HG03196 (cell line): ENCODE measurements at regions not wholly inside any gene's neighbourhood (a gene's known extent, or its start where the extent isn't known, plus 50 kb on each side); places are given as distances from the start of the nearest gene placed in this dataset.

Experiments used
- ATAC-seq: cut with Tn5 transposase; IDR thresholded peaks from one replicate; pipeline ENCODE4 v1.9.1; 2021; ENCODE audit not compliant: unreplicated experiment

DNA sequence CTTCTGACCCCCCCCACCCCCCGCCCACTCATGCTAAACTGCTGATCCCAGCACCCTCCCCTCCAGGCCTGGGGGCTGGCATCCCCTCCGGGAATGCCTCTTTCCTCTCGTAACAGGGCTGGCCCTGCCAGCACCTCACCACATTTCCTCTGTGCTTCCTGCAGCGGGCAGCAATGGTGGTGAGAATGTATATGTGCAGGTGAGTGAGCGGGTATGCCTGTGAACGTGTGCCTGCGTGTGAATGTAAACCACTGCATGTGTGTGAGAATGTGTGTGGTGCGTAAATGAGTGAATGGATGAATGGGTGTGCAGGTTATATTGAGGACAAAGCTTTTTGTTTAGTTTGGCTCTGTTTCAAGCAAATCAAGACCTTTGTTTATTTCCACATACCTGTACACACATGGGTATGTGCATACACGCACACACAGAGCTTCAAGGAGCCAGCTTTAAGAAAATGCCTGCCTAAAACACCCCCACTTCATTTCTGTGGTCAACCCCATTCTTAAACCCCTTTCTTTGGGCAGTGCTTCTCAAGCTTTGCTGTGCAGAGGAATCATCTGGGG is 95.7 kb upstream of the SHB start:
- no peak for ATAC-seq

DNA sequence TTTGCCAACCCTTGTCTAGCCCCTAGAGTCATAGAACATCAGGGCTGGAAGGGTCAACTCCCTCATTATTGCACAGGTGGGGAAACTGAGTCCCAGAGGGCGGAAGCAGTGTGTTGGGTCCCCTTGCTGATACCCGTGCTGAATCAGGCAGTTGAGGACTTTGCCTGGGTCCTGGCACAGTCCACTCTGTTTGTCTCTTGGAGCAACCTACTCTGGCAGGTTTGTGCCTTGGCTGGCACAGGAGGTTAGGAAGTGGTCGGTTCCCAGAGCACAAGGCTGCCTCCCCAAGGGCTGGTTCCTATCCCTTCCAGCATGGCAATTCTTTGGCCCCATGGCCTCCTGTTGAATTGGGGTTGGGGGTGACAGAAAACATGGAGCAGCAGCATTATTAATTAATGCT is 94.5 kb upstream of the SHB start:
- ATAC-seq, result no peak

DNA sequence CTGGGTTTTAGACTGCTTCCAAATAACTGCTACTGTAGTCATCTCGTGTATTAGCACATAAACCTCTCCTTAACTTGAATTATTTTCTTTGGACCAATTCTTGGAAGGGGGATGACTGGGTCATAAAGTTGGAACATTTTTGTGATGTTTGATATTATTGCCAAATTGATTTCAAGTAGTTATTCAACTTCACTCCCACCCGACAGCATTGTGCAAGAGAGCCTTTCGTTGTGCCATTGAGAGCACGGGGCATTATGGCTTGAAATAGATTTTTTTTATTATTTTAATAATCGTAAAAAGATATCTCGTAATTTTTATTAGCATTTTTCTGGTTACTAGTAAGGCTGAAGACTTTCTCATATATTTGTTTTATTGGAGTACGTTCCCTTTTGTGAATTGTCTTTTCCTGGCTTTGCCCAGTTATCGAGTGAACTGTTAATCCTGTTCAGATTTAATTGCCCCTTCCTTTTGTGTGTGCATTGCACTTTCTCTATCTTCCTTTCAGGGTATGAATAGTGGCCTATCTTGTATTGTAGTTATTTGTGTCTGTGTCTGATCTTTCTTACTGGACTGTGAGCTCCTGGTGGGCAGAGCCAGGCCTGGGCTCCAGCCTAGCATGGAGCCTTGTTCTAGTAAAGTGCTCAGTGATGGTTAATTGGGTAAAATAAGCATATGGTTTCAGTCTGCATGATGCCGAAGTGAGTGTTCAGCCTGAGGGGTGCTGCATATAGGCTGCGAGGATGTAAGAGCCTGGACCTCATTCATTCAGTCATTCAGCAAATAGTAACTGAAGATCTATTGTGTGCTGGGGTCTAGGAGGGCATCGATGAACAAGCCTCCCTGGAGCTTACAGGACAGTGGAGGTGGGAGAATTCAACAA is 93.5 kb upstream of the SHB start:
- ATAC-seq, result no peak

DNA sequence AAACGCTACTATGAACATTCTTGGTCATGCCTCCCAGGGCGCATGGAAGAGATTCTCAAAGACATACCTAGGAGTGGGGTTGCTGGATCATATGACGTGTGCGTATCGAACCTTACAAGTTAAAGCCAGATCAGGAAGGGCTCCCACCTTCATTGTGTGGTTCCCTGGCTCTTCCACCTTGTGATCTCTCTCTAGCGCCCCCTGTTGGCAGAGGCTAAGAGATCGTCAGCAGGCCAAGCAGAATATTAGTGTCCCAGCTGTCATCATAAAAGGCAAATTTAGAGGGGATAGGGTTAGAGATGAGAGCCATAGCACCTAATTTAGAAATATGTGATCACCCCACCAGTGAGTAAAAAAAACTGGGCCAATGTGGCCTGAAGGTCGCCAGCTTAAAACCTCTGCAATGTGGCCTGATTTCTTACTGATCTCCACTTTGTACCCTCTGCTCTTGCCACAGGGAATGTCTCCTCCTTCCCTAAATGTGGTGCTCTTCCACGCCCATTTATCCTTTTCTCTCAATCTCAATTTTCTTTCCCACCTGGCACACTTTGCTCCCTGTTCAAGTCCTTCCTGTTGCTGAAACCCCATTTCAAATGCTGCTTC is 91.7 kb upstream of the SHB start:
- no peak for ATAC-seq

DNA sequence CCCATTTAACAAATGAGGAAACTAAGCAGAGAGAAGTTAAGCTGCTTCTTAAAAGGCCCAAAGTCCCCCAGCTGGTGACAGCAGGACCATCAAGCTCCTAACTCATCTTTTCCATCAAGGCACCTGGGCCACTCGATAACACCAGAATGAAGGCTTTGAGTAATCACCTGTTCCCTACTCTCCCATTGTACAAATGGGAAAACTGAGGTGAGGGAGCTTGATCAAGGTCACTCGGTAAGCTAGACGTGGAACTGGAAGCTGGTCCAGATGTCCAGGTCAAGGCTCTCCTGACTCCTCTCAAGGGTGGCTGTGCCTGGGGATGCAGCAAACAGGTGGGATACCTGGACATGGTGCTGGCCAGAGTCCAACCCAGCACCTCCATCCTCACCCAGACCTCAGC is 90.6 kb upstream of the SHB start:
- ATAC-seq, result no peak

DNA sequence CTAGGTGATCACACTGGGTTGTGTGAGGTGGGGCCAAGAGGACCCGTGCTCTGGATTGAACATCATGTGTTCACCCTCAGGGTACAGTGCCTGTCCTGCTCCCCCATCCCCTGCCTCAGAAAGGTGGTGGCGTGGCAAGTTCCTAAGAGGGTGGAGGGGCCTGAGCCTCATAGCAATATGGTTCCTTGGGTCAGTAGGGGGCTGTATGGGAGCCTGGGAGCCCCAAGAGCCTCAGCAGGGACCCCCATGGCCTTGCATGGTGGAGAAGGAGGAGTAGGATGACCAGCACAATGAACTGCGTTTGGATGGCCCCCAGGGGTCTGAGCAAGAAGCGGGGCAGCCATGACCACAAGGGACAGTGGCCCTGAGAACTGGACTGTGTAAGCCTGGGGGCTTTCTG is 89.6 kb upstream of the SHB start:
- no peak for ATAC-seq

DNA sequence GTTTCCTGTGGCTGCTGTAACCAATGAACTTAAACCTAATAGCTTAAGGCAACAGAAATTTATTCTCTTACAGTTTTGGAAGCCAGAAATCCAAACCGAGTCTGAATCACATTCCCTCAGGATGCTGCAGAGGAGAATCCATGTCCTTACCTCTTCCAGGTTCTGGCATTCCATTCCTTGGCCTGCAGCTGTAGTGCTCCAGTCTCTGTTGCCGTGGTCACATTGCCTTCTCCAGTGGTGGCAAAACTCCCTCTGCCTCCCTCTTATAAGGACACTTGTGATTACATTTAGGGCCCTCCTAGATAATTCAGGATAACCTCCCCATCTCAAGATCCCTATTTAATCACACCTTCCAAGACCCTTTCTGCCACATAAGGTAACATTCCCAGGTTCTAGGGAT is 88.7 kb upstream of the SHB start:
- no peak for ATAC-seq

DNA sequence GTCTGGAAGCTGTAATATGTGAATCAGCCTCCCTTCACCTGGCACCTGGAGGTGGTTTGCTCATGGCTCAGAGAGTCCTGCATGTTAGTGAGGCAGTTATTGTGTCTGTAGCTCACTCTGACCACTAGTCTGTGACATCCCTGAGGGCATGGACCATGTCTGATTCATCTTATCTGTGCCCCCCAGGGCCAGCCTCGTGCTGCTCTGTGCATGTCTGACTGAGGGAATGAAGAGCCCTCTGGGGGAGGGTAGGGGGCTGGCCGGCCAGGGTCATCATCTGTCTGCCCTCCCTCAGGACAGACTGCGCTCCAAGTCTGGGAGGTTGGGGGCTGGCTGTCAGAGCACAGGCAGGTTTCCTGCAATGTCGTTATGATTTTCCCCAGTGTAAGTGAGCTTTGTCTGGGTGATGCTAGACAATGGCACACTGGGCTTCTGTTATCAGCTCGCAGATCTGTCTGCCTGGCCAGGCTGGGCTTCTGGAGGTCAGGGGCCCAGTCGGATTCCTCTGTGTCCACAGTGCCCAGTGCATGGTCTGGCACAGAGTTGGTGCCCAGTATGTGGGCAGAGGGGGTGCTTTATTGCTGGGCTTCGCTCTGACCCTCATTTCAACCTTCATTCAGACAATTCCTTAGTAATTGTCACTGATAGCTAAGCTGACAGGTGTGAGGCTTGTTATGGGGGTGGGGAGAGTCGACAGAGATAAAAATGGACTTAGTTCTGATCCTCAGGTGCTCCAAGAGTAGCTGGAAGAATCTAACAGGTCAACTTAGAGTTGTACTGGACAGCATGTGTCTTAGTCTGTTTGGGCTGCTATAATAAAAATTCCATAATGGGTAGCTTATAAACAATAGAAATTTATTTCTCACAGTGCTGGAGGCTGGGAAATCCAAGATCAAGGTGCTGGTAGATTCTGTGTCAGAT is 85.7 kb upstream of the SHB start:
- ATAC-seq, result no peak

DNA sequence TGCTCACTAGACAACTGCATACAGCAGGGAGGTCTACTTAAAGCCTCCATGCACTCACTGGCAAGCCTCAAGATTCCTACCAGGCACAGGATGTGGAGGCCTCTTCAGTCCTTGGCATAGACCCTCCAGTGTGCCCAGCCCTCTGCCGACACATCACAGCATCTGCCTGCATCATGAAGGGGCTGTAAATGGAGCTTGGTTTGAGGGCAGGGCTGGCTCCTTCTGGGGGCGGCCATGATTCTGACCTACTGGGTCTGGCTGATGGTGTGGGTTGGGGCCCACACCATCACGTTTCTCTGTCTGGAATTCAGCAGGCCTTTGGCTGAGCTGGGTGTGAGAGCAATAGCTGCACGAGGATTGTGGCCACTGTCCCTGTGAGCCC is 84.9 kb upstream of the SHB start:
- ATAC-seq, result no peak

DNA sequence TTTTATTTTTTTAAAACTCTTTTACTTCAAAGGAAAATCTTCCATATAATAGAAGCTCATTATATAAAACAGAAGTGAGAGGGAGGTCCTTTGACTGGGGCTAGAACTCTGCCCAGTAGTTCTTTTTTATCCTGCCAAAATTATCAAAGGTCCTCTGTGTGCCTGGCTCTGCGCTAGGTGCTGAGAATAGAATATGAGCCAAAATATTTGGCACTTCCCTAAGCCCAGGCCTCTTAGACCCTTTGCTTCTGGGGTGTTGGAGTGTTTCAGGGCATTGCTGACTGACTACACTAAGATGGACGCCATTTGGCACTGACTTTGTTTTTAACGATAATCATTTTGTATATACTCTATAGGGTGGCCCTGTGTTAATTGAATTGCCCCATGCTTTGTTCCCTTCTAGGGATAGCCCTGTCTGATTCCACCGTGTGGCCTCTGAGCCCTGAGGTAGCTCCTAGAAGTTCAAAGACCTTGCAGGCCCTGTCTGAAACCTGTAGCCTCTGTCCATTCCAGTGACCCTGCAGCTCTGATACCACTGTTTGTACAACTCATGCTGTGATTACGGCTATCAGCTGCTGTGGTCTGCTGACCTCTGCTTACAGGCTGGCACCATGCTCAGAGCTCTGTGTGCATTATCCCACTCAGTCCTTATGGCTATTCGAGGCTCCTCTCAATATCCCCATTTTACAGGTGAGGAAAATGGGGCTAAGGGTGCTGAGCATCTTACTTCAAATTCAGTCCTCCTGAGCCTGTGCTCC is 84.3 kb upstream of the SHB start:
- no peak for ATAC-seq

DNA sequence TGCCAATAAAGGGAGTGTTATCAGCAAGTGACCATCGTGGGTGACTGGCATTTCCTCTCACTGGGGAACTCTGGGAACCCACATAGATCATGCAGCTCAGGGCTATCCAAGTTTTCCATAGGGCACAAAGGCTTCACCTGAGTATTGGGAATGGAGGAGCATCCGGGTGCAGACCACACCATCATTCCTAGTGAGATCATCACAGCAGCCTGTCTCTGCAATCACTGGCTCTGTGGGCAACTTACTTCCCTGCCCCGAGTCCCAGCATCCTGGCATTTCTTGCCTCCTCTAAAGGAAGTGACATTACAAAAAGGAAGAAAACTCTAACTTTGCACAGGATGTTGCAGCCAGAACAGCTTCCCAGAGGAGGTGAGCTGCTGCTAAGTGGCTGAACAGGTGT is 80.6 kb upstream of the SHB start:
- ATAC-seq, result no peak

DNA sequence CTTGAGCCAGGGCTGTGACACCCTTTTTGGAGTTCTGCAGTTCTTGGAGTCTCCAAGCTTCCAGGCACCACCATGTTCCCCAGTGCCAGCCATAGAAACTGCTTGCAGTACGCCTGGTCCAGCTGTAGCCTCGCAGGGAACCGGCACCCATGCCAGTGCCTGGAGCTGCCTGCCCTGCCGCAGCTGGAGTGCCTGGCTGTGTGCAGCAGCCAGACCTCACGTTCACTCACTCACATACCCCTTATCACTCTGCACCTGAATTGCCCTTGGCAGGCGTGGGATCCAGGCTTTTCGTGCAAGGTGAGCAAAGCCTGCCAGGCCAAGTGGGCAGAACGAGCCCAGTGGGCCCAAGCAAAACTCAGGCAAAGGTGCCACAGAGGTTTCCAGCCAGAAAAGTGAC is 77.8 kb upstream of the SHB start:
- no peak for ATAC-seq

DNA sequence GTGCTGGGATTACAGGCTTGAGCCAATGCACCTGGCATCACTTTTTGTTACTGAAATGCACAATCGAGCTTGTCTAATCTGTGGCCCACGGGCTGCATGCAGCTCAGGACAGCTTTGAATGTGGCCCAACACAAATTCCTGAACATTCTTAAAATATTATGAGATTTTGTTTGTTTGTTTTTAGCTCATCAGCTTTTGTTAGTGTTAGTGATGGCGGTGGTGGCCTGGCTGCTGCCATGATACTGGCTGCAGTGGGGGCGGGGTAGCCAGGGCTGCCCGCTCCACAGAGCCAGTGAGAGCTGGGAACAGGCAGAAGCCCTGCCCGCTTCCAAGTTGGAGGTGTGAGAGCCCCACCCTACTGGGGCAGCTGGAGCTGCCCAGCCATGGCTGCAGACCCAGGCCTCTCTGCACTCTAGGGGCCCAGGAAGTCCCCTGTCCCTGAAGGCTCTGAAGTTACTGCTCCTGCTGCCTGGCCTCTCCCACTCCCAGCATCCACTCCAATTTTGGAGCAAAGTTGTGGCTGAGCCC is 76.6 kb upstream of the SHB start:
- no peak for ATAC-seq

DNA sequence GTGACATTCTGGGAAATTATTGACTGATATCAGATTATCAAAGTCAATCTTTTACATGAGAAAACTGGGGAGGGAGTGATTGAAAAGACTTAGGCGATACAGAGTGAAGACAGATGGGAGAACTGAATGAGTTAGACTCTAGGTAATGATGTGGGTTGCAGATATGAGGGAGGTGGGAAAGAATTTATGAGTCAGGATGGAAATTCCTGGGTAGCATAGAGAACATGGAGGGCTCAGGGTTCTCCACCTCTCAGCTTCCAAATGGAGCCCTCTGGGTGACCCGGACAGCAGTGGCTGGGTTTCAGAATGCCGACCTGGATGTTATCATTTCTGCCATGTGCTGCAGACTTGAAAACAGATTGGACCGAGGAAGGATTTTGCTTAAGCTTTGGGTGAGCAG is 75.4 kb upstream of the SHB start:
- ATAC-seq, result no peak

DNA sequence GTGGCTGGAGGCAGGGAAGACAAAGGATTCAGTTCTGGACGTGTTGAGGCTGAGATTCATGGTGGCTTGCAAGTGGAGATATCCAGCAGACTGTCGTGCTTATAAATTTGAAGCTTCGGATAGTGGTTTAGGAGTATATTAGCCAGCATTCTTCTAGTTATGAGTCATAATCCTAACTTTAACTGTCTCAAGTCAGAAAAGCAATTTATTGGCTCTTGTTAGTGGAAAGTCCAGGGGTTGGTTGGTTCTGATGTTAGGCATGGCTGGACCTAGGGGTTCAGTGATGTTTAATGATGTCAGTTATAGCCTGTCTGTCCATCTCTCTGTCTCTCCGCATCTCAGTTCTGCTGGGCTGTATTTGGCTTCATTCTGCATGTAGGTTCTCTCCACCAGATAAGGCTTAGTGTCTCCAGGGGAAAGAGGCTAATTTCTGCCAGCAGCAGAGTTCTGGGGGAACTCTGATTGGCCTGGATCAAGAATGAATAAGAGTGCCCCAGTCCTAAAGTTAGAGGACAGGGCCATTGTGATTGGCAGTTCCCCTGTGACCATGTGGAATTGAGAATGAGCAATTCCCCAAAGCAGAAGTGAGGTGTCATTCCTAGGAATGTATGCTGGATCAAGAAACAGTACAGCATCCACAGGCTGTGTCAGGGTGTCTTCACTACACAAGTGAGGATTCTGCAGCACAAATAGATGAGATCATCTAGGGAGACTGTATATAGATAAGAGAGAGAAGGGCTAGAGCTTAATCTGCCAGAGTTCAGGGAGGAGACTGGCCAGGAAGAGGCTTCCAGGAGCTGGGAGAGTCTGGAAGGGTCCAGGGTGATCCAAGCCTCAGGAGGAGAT is 72.9 kb upstream of the SHB start:
- ATAC-seq, result no peak

DNA sequence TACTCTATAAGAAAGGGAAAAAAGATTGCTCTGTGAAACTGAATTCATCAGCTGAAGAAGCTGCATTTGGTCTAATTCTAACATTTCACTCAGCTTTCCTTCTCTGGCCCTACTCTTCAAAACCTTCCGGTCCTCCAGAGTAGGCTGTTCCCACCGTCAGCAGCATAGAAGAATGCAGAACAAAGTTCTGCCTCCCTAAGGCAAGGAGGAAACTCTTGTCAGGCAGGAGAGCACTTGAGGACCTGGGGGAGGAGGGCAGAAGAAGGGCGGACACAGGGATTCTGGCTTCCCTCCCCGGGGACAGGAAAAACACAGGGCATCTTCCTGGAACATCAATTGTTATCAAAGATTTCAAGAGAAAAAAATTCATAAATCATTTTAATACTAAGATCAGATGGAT is 69.2 kb upstream of the SHB start:
- ATAC-seq, result no peak

DNA sequence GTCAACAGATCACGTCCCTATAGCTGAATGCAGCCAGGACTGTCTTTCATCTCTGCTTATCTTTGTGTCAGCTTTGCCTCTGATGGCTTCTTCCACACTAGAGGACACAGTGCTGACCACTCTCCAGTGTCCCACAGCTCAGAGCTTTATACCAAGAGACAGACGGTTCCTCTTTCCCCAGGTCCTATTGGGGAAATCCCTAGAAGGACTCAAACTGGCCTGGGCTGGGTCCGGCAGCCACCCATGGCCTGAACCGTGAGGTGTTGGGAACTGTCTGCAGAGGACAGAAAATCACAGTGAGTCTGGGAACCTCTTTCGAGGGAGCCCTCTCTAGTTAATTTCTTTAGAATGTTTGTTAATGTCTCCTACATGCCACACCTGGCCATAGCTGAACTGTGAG is 68.3 kb upstream of the SHB start:
- ATAC-seq, result no peak

DNA sequence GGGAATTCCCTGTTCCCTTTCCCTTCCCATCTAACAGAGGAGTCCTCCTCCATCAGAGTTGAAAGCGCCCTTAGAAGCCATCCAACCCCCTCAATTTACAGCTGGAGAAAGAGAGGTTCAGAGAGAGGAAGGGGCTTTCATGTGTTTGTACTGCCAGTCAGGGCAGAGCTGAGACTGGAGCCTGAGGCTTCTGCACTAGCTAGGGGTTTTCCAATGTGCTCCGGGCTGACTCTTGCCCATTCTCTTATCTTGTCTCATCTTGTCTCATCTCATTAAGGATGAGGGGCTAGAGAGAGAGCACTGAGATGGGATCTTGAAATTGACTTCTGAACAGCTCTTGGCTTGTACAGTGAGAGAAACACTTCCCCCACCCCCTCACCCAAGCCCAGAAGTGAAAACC is 67.4 kb upstream of the SHB start:
- ATAC-seq, result no peak

DNA sequence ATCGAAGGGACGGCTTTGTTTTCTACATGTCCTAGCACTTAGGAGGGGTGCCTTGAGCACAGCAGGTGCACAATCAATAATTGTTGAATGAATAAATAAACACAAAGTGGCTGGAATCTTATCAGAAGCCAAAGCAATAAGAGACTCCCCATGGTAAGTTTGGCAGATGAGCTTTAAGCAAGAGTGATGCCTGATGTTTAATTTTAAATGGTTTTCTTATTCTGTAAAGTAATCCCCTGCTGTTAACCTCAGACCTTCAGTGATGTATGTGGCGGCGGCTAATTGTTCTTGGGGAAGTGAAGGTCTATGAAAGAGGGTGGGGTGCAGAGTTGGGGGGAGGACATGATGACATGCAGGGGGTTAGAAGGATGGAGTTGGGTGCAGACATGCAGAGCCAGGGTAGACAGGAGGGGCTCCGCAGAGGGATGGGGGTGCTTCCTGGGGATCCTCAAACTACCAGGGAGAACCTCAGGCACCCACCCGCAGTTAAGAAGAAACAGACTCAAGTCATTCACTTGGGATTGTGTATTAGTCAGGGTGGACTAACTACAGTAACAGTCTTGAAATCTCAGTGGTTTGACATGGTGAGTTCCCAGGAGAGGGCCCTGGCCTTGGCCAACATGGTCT is 65.7 kb upstream of the SHB start:
- ATAC-seq, result no peak
